HCT116 (cell line): ENCODE measurements at regions not wholly inside any gene's neighbourhood (a gene's known extent, or its start where the extent isn't known, plus 50 kb on each side); places are given as distances from the start of the nearest gene placed in this dataset.

Experiments used
- ATF3 ChIP-seq: IDR thresholded peaks from 2 replicates; pipeline ENCODE4 v1.6.1; 2012
- CEBPB ChIP-seq: IDR thresholded peaks from 2 replicates; pipeline ENCODE4 v1.6.1; 2012; ENCODE audit warnings: low read depth
- CTCF ChIP-seq, 3 experiments: fragments of 200-600 bp in 1 of 3; sonication (generic) in 1 of 3; IDR thresholded peaks in 2 of 3; conservative IDR thresholded peaks in 1 of 3; 2 replicates each; pipeline ENCODE4 v1.5.1; 2012 to 2017; ENCODE audit warnings: low read depth in 2 of 3, low read length in 2 of 3, antibody characterized with exemption in 1 of 3, borderline replicate concordance in 1 of 3, control low read depth in 1 of 3, mild to moderate bottlenecking in 1 of 3, mixed read lengths in 1 of 3, mixed run types in 1 of 3, moderate library complexity in 1 of 3; ENCODE audit not compliant: insufficient read depth in 1 of 3
- EZH2 ChIP-seq: fragments of 200-600 bp; sonication (generic); IDR thresholded peaks from 2 replicates; pipeline ENCODE4 v1.6.1; 2017; ENCODE audit warnings: antibody characterized with exemption, mixed run types
- REST ChIP-seq: IDR thresholded peaks from 2 replicates; pipeline ENCODE4 v1.6.1; 2012; ENCODE audit warnings: low read depth

- TF ChIP-seq ATF3 = no peak
- no peak for TF ChIP-seq CTCF (IDR thresholded peaks at IDR 0.05 in 2 of 3, conservative IDR thresholded peaks at IDR 0.05 in 1 of 3; ENCODE audit: borderline replicate concordance in 1 of 3, insufficient read depth in 1 of 3, low read depth in 2 of 3, low read length in 2 of 3)
- no peak for TF ChIP-seq REST
- TF ChIP-seq EZH2 = no peak
- TF ChIP-seq CEBPB = no peak
These were observed 59.3 kb upstream of the EXOC6 start for GRCh38 chr10:92789067-92789466.
